OCI-LY1 (cell line): ENCODE measurements at regions not wholly inside any gene's neighbourhood (a gene's known extent, or its start where the extent isn't known, plus 50 kb on each side); places are given as distances from the start of the nearest gene placed in this dataset.

ENCODE experiments used
- H2AFZ ChIP-seq: fragments of 200-600 bp; sonication (generic), shearing (Covaris generic); 2 replicates; pipeline ENCODE4 v1.6.0; 2014; ENCODE audit warnings: antibody characterized with exemption, mild to moderate bottlenecking, low read length
- H3F3A ChIP-seq: fragments of 200-600 bp; sonication (generic), shearing (Covaris generic); 2 replicates; pipeline ENCODE4 v1.6.0; 2014; ENCODE audit warnings: mild to moderate bottlenecking, antibody characterized with exemption, low read length, moderate library complexity; ENCODE audit not compliant: insufficient read depth
- H3K27ac ChIP-seq: fragments of 200-600 bp; sonication (generic); 2 replicates; pipeline ENCODE4 v1.5.1; 2014; ENCODE audit warnings: low read length, mixed run types, mild to moderate bottlenecking, low read depth; ENCODE audit not compliant: poor library complexity, severe bottlenecking
- H3K27me3 ChIP-seq: fragments of 200-600 bp; sonication (generic); 2 replicates; pipeline ENCODE4 v1.6.0; 2014; ENCODE audit warnings: antibody characterized with exemption, mild to moderate bottlenecking, low read length, moderate library complexity; ENCODE audit not compliant: insufficient read depth
- H3K36me3 ChIP-seq: fragments of 200-600 bp; sonication (generic); 2 replicates; pipeline ENCODE4 v1.6.1; 2014; ENCODE audit warnings: mild to moderate bottlenecking, antibody characterized with exemption, low read length, moderate library complexity, mixed read lengths; ENCODE audit not compliant: insufficient read depth
- H3K4me1 ChIP-seq: fragments of 200-600 bp; sonication (generic); 2 replicates; pipeline ENCODE4 v1.5.1; 2014; ENCODE audit warnings: mild to moderate bottlenecking, low read length, moderate library complexity; ENCODE audit not compliant: insufficient read depth, severe bottlenecking
- H3K4me2 ChIP-seq: fragments of 200-600 bp; sonication (generic), shearing (Covaris generic); 2 replicates; pipeline ENCODE4 v1.6.1; 2014; ENCODE audit warnings: low read length
- H3K4me3 ChIP-seq: fragments of 200-600 bp; sonication (generic); 2 replicates; pipeline ENCODE4 v1.5.1; 2014; ENCODE audit warnings: low read length, low read depth, mild to moderate bottlenecking, mixed read lengths; ENCODE audit not compliant: poor library complexity, severe bottlenecking
- H3K79me2 ChIP-seq: fragments of 200-600 bp; shearing (Covaris generic); 2 replicates; pipeline ENCODE4 v1.6.1; 2016; ENCODE audit warnings: mixed run types, low read length, mixed read lengths; ENCODE audit not compliant: insufficient read depth
- H3K9ac ChIP-seq: fragments of 200-600 bp; sonication (generic), shearing (Covaris generic); 2 replicates; pipeline ENCODE4 v1.6.1; 2014; ENCODE audit warnings: mild to moderate bottlenecking, low read length, mixed read lengths
- H3K9me2 ChIP-seq: fragments of 200-600 bp; sonication (generic), shearing (Covaris generic); 2 replicates; pipeline ENCODE4 v1.6.1; 2014; ENCODE audit warnings: low read depth, mild to moderate bottlenecking, low read length, mixed read lengths
- H3K9me3 ChIP-seq: fragments of 200-600 bp; shearing (Covaris generic); 2 replicates; pipeline ENCODE4 v1.6.1; 2014; ENCODE audit warnings: low read length, mixed read lengths
- H4K20me1 ChIP-seq: fragments of 200-600 bp; sonication (generic), shearing (Covaris generic); 2 replicates; pipeline ENCODE4 v1.6.0; 2016; ENCODE audit warnings: mild to moderate bottlenecking, low read length; ENCODE audit not compliant: insufficient read depth
- CTCF ChIP-seq: fragments of 200-600 bp; sonication (generic), shearing (Covaris generic); IDR thresholded peaks from 2 replicates; pipeline ENCODE4 v1.5.1; 2017; ENCODE audit warnings: mild to moderate bottlenecking, antibody characterized with exemption, low read length, moderate library complexity, mixed read lengths
- EZH2 ChIP-seq: fragments of 200-600 bp; sonication (generic), shearing (Covaris generic); IDR thresholded peaks from 2 replicates; pipeline ENCODE4 v1.8.0; 2017; ENCODE audit warnings: borderline replicate concordance, mixed run types, mild to moderate bottlenecking, antibody characterized with exemption, low read length, moderate library complexity, mixed read lengths

GRCh38 chr16:54493061-54493460 lies 206.5 kb upstream of the IRX3 start:
- TF ChIP-seq CTCF (no peak), EZH2 (no peak)
- H3K4me3 ChIP-seq, result no peak overlapping the region

DNA sequence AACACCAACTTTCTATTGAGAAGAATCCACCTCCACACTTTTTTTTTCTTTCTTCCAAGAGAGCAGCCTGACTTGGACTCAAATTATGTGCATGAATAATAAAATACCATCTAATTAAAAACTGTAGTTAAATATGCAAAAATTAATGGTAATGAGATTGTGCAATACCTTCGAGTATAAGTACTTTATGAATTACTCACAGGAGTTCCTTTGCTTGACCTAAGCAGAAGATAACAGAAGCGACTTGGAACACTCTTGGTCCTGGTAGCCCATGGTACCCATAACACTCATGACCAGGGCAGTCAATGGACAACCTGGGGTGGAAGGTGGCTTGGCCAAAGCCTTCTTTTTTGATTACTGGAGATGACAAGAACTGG lies 203.5 kb upstream of the IRX3 start:
- no peak overlapping the region for H3K9ac ChIP-seq
- H3K4me3 ChIP-seq, result no peak overlapping the region
- H3K36me3 ChIP-seq, result no peaks in the 10 kb centered on the region
- H3F3A ChIP-seq, result no peaks in the 10 kb centered on the region
- TF ChIP-seq CTCF (no peak), EZH2 (no peak)
- H3K9me2 ChIP-seq, result no peaks in the 10 kb centered on the region
- H3K27ac ChIP-seq, result no peak overlapping the region
- H3K4me1 ChIP-seq, result no peaks in the 10 kb centered on the region
- no peak overlapping the region for H3K4me2 ChIP-seq
- H4K20me1 ChIP-seq, result no peaks in the 10 kb centered on the region
- no peaks in the 10 kb centered on the region for H3K27me3 ChIP-seq
- H2AFZ ChIP-seq, result no peak overlapping the region
- H3K9me3 ChIP-seq, result no peaks in the 10 kb centered on the region
- H3K79me2 ChIP-seq, result no peaks in the 10 kb centered on the region

More at GRCh38 chr16:54493061-54493460, 206.5 kb upstream of the IRX3 start:
- no peaks in the 10 kb centered on the region for H4K20me1 ChIP-seq
- H3K9me2 ChIP-seq, result no peaks in the 10 kb centered on the region
- H3K27me3 ChIP-seq, result no peaks in the 10 kb centered on the region
- no peak overlapping the region for H3K4me2 ChIP-seq
- no peak overlapping the region for H3K27ac ChIP-seq
- no peaks in the 10 kb centered on the region for H3F3A ChIP-seq
- H3K4me1 ChIP-seq, result no peaks in the 10 kb centered on the region
- H2AFZ ChIP-seq, result no peak overlapping the region
- H3K36me3 ChIP-seq, result no peaks in the 10 kb centered on the region
- peaks cover 2% of the 10 kb centered on the region; the same call in 1 of the 2 replicates for H3K9me3 ChIP-seq
- no peak overlapping the region for H3K9ac ChIP-seq
- H3K79me2 ChIP-seq, result no peaks in the 10 kb centered on the region

- Histone ChIP-seq H3K4me3 (no peak overlapping the region), H4K20me1 (no peaks in the 10 kb centered on the region), H3K79me2 (no peaks in the 10 kb centered on the region), H3K4me1 (no peaks in the 10 kb centered on the region), H3F3A (no peaks in the 10 kb centered on the region), H3K4me2 (no peak overlapping the region), H2AFZ (no peak overlapping the region), H3K9me2 (no peaks in the 10 kb centered on the region), H3K9ac (no peak overlapping the region), H3K27me3 (no peaks in the 10 kb centered on the region), H3K9me3 (no peaks in the 10 kb centered on the region), H3K27ac (no peak overlapping the region), H3K36me3 (no peaks in the 10 kb centered on the region)
- no peak for TF ChIP-seq EZH2
- no peak for TF ChIP-seq CTCF
These were observed 202.9 kb upstream of the IRX3 start for GRCh38 chr16:54489225-54490111.
